Neuronal stem cell (in vitro differentiated cells): ENCODE measurements at regions not wholly inside any gene's neighbourhood (a gene's known extent, or its start where the extent isn't known, plus 50 kb on each side); places are given as distances from the start of the nearest gene placed in this dataset.

ENCODE experiments used
- DNase-seq: peaks from one replicate; pipeline ENCODE4 v3.0.0-alpha.2; 2013; ENCODE audit warnings: low spot score
- H2AFZ ChIP-seq: one replicate; pipeline ENCODE4 v1.6.1; 2013; ENCODE audit warnings: mild to moderate bottlenecking, low read length, inconsistent platforms
- H2AK5ac ChIP-seq: 2 replicates; pipeline ENCODE4 v1.6.1; 2013; ENCODE audit warnings: low read depth, mild to moderate bottlenecking, inconsistent platforms, low read length, moderate library complexity, mixed read lengths
- H2BK120ac ChIP-seq: 2 replicates; pipeline ENCODE4 v1.6.1; 2013; ENCODE audit warnings: low read depth, mild to moderate bottlenecking, inconsistent platforms, low read length, moderate library complexity, mixed read lengths
- H2BK12ac ChIP-seq: one replicate; pipeline ENCODE4 v1.6.1; 2013; ENCODE audit warnings: low read length, inconsistent platforms
- H2BK15ac ChIP-seq: 2 replicates; pipeline ENCODE4 v1.6.1; 2013; ENCODE audit warnings: mild to moderate bottlenecking, low read length, inconsistent platforms, mixed read lengths
- H2BK5ac ChIP-seq: one replicate; pipeline ENCODE4 v1.6.1; 2013; ENCODE audit warnings: inconsistent platforms, mild to moderate bottlenecking, low read length, moderate library complexity
- H3K14ac ChIP-seq: one replicate; pipeline ENCODE4 v1.6.1; 2013; ENCODE audit warnings: low read length, inconsistent platforms
- H3K18ac ChIP-seq: 2 replicates; pipeline ENCODE4 v1.6.1; 2013; ENCODE audit warnings: low read length, inconsistent platforms
- H3K23ac ChIP-seq: 2 replicates; pipeline ENCODE4 v1.6.1; 2013; ENCODE audit warnings: low read depth, mild to moderate bottlenecking, mixed read lengths, low read length, inconsistent platforms; ENCODE audit not compliant: poor library complexity
- H3K27ac ChIP-seq: replicated peaks from 3 replicates; pipeline ENCODE4 v1.5.1; 2013; ENCODE audit warnings: low read length, inconsistent platforms
- H3K27me3 ChIP-seq, 3 experiments: 2 replicates each; pipeline ENCODE4 v1.6.1; 2013; ENCODE audit warnings: low read length in 3 of 3, mild to moderate bottlenecking in 2 of 3, inconsistent platforms in 1 of 3, low read depth in 1 of 3, mixed read lengths in 1 of 3, moderate library complexity in 1 of 3; ENCODE audit not compliant: control insufficient read depth in 3 of 3, insufficient read depth in 3 of 3
- H3K36me3 ChIP-seq, 2 donors: replicated peaks in 1 of 2; 2 replicates each; pipeline ENCODE4 v1.6.1; 2013; ENCODE audit warnings: low read length in 2 of 2; ENCODE audit not compliant: control insufficient read depth in 2 of 2, insufficient read depth in 2 of 2
- H3K4ac ChIP-seq: 2 replicates; pipeline ENCODE4 v1.6.1; 2013; ENCODE audit warnings: inconsistent platforms, mild to moderate bottlenecking, low read length, moderate library complexity
- H3K4me1 ChIP-seq, 2 donors: 1 replicate in 1 of 2; 2 replicates in 1 of 2; pipeline ENCODE4 v1.6.1; 2013; ENCODE audit warnings: low read length in 2 of 2, low read depth in 1 of 2; ENCODE audit not compliant: control insufficient read depth in 2 of 2, insufficient read depth in 1 of 2
- H3K4me2 ChIP-seq: one replicate; pipeline ENCODE4 v1.6.1; 2013; ENCODE audit warnings: mild to moderate bottlenecking, low read length, inconsistent platforms; ENCODE audit not compliant: insufficient read depth, poor library complexity, severe bottlenecking
- H3K4me3 ChIP-seq, 2 donors: 2 replicates each; pipeline ENCODE4 v1.5.1; 2013; ENCODE audit warnings: low read length in 2 of 2, mild to moderate bottlenecking in 2 of 2, inconsistent platforms in 1 of 2, moderate library complexity in 1 of 2
- H3K79me1 ChIP-seq: one replicate; pipeline ENCODE4 v1.6.1; 2013; ENCODE audit warnings: low read depth, mild to moderate bottlenecking, inconsistent platforms, low read length, moderate library complexity
- H3K9ac ChIP-seq: one replicate; pipeline ENCODE4 v1.6.1; 2013; ENCODE audit warnings: mild to moderate bottlenecking, low read depth, low read length, inconsistent platforms; ENCODE audit not compliant: poor library complexity
- H3K9me3 ChIP-seq, 2 donors: replicated peaks in 1 of 2; 2 replicates each; pipeline versions ENCODE3 to v1.6.1; 2013; ENCODE audit warnings: low read length in 2 of 2, mild to moderate bottlenecking in 2 of 2, inconsistent platforms in 1 of 2, low read depth in 1 of 2, mixed read lengths in 1 of 2, moderate library complexity in 1 of 2; ENCODE audit not compliant: control insufficient read depth in 2 of 2, insufficient read depth in 1 of 2
- H4K8ac ChIP-seq: one replicate; pipeline ENCODE4 v1.6.1; 2013; ENCODE audit warnings: low read depth, mild to moderate bottlenecking, inconsistent platforms, low read length, moderate library complexity
- H4K91ac ChIP-seq: one replicate; pipeline ENCODE4 v1.6.1; 2013; ENCODE audit warnings: low read length, low read depth, mild to moderate bottlenecking, inconsistent platforms; ENCODE audit not compliant: poor library complexity
- WGBS, 2 donors: extraction: QIAGEN DNeasy Blood & Tissue Kit; methylation state at CpG; one replicate each; pipeline ENCODE4 v1.1.7; 2013; ENCODE audit warnings: missing lambda C conversion rate in 2 of 2, mixed read lengths in 1 of 2; ENCODE audit not compliant: insufficient read length in 2 of 2, insufficient replicate concordance in 1 of 2; ENCODE audit errors: extremely low coverage in 2 of 2; 5-methylcytosine and 5-hydroxymethylcytosine counted together

GRCh38 chr12:111181143-111181726 is 187.7 kb downstream of the PHETA1 start:
- no peaks in the 10 kb centered on the region for H3K4me1 ChIP-seq
- no peaks in the 10 kb centered on the region for H3K79me1 ChIP-seq
- no peak overlapping the region for H3K4ac ChIP-seq
- no peak for DNase-seq
- no peaks in the 10 kb centered on the region for H3K36me3 ChIP-seq
- H3K9ac ChIP-seq = no peak overlapping the region
- H3K14ac ChIP-seq = no peak overlapping the region
- no peak overlapping the region for H3K18ac ChIP-seq
- no CpG with 5 or more reads among the region's 18 CpGs for WGBS, 2 donors
- H3K9me3 ChIP-seq = no peaks in the 10 kb centered on the region
- no peak overlapping the region for H3K4me2 ChIP-seq
- H2BK15ac ChIP-seq = no peak overlapping the region
- H3K27me3 ChIP-seq = no peaks in the 10 kb centered on the region
- no peak overlapping the region for H3K23ac ChIP-seq
- no peak overlapping the region for H2AFZ ChIP-seq
- no peak overlapping the region for H3K27ac ChIP-seq
- H2AK5ac ChIP-seq = no peak overlapping the region
- H3K4me3 ChIP-seq = no peak overlapping the region
- H2BK12ac ChIP-seq = no peak overlapping the region
- no peak overlapping the region for H4K91ac ChIP-seq
- no peak overlapping the region for H2BK5ac ChIP-seq
- H2BK120ac ChIP-seq = no peak overlapping the region
- H4K8ac ChIP-seq = no peak overlapping the region

- H2AFZ ChIP-seq = no peak overlapping the region
- H3K9ac ChIP-seq = no peak overlapping the region
- peak overlapping the region; percentile 30 for H3K18ac ChIP-seq
- H3K4me3 ChIP-seq = no peak overlapping the region
- DNase-seq = no peak
- H2BK120ac ChIP-seq = no peak overlapping the region
- peaks cover 0 to under 1% of the 10 kb centered on the region in 2 donors for H3K4me1 ChIP-seq
- H3K9me3 ChIP-seq = no peaks in the 10 kb centered on the region
- H2BK5ac ChIP-seq = no peak overlapping the region
- H3K4me2 ChIP-seq = no peak overlapping the region
- H3K79me1 ChIP-seq = no peaks in the 10 kb centered on the region
- no peak overlapping the region for H4K8ac ChIP-seq
- H2BK15ac ChIP-seq = no peak overlapping the region
- no peak overlapping the region for H3K4ac ChIP-seq
- H2BK12ac ChIP-seq = no peak overlapping the region
- H3K36me3 ChIP-seq = no peaks in the 10 kb centered on the region
- no peak overlapping the region for H3K14ac ChIP-seq
- no peak overlapping the region for H4K91ac ChIP-seq
- no peak overlapping the region for H2AK5ac ChIP-seq
- WGBS, 2 donors = no CpG with 5 or more reads among the region's 19 CpGs
- no peaks in the 10 kb centered on the region for H3K27me3 ChIP-seq
- no peak overlapping the region for H3K23ac ChIP-seq
- H3K27ac ChIP-seq = no peak overlapping the region
Measured at GRCh38 chr12:111180426-111181142, 188.3 kb downstream of the PHETA1 start.

GRCh38 chr12:111178181-111179081 is 190.5 kb downstream of the PHETA1 start:
- Histone ChIP-seq H2AFZ (no peak overlapping the region), H3K9me3 (no peaks in the 10 kb centered on the region), H3K4ac (no peak overlapping the region), H4K8ac (no peak overlapping the region), H3K4me3 (peak overlapping the region in 1 of 2 donors; percentile 25), H3K4me2 (no peak overlapping the region), H2BK15ac (no peak overlapping the region), H4K91ac (no peak overlapping the region), H3K9ac (no peak overlapping the region), H3K14ac (no peak overlapping the region), H3K79me1 (no peaks in the 10 kb centered on the region), H3K4me1 (peaks cover 0 to 5% of the 10 kb centered on the region in 2 donors), H2BK5ac (no peak overlapping the region), H2AK5ac (no peak overlapping the region), H3K36me3 (no peaks in the 10 kb centered on the region), H2BK120ac (no peak overlapping the region), H3K18ac (no peak overlapping the region), H3K27ac (no peak overlapping the region), H3K27me3 (no peaks in the 10 kb centered on the region), H2BK12ac (no peak overlapping the region), H3K23ac (no peak overlapping the region)
- WGBS, 2 donors = no CpG with 5 or more reads among the region's 18 CpGs
- DNase-seq = no peak
